Tibial artery (tissue), 4 donors: ENCODE measurements at regions not wholly inside any gene's neighbourhood (a gene's known extent, or its start where the extent isn't known, plus 50 kb on each side); places are given as distances from the start of the nearest gene placed in this dataset.

ENCODE experiments used
- DNase-seq, 2 donors: peaks; one replicate each; pipeline ENCODE4 v3.0.0-alpha.2; 2019
- H3K27ac ChIP-seq, 2 donors: fragments of 200-600 bp; sonication (generic) in 1 of 2; 1 replicate in 1 of 2; 2 replicates in 1 of 2; pipeline ENCODE4 v1.5.1; 2018 to 2019; ENCODE audit warnings: mild to moderate bottlenecking in 1 of 2
- H3K27me3 ChIP-seq, 2 donors: fragments of 200-600 bp; sonication (generic) in 1 of 2; one replicate each; pipeline versions ENCODE4 v1.5.1 to v1.6.0; 2016 to 2019
- H3K36me3 ChIP-seq, 3 donors: fragments of 200-600 bp; sonication (generic) in 2 of 3; one replicate each; pipeline ENCODE4 v1.5.1; 2016 to 2019; ENCODE audit warnings: mild to moderate bottlenecking in 2 of 3
- H3K4me1 ChIP-seq, 4 donors: fragments of 200-600 bp; sonication (generic) in 2 of 4; 1 replicate in 3 of 4; 2 replicates in 1 of 4; pipeline ENCODE4 v1.5.1; 2016 to 2019
- H3K4me3 ChIP-seq, 2 donors: fragments of 200-600 bp; sonication (generic) in 1 of 2; 1 replicate in 1 of 2; 2 replicates in 1 of 2; pipeline ENCODE4 v1.5.1; 2018 to 2019; ENCODE audit warnings: mild to moderate bottlenecking in 2 of 2
- H3K9me3 ChIP-seq, 3 donors: fragments of 200-600 bp; sonication (generic) in 1 of 3; one replicate each; pipeline ENCODE4 v1.5.1; 2016 to 2019
- CTCF ChIP-seq, 2 experiments: fragments of 200-600 bp in 1 of 2; fragments of 450-650 bp in 1 of 2; IDR thresholded peaks; one replicate each; pipeline ENCODE4 v1.5.1; 2017 to 2019; ENCODE audit warnings: antibody characterized with exemption in 2 of 2, mild to moderate bottlenecking in 1 of 2, moderate library complexity in 1 of 2
- intact Hi-C: fragments of 100-400 bp; cut with DNase I; formaldehyde crosslinking; loops from one replicate; pipeline ENCODE4 v1.15.0; 2023; ENCODE audit warnings: low total_unique reads

DNA sequence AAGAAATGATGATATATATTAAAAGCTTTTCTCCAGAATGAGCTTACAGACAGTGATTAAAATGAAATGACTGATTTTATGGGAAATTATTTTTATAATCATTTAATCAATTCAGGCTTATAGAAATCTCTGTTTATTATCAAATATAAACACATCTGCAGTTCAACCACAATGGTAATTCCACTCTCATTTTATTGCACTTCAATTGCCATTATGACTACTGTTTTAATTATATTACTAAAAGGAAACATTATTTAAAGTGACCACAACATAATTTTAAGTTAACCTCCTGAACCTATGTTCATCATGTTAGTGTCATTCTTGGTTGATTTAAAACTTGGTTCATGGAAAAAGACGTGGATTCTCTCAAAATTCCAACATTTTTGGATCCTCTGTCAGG, 536.3 kb downstream of the SLC6A15 start:
- intact Hi-C loops: no loop called here
- Histone ChIP-seq H3K36me3 (no peaks in the 10 kb centered on the region), H3K27me3 (no peaks in the 10 kb centered on the region), H3K4me3 (no peak overlapping the region), H3K9me3 (no peaks in the 10 kb centered on the region), H3K27ac (no peak overlapping the region), H3K4me1 (no peaks in the 10 kb centered on the region)
- no peak for TF ChIP-seq CTCF (IDR thresholded peaks at IDR 0.05)
- DNase-seq: no peak

DNA sequence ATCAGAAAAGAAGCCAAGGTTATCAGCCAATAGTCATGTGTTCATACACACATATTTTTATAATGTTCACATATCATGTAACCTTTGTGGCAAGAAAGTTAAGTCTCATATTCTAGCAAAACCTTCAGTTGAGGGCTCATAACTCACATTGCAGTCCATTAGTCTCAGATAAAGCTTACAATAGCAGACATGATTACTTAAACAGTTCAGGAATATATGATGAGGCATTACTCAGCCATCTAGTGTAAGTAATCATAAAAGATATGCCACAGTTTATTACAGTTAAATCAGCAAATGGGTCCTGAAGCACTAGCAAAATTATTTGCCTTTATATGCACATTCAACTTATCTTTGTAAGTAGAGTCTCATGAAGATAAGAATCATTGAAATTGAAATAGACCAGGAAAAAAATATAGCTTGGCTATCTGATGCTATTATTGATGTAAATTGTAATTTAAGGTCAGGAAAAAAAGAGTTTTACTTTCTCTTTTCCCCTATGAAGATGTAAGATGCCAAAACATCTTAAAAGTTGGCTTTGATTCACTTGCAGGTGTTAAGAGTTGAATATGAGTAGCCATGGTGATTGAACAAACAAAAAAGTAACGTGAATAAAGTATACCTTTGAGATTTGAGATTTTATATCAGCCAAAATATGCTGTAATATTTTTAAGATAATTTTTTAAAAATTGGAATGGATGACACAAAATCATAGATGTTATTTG, 537.0 kb downstream of the SLC6A15 start:
- Histone ChIP-seq H3K27ac (no peak overlapping the region), H3K4me3 (no peak overlapping the region), H3K36me3 (no peaks in the 10 kb centered on the region), H3K27me3 (no peaks in the 10 kb centered on the region), H3K4me1 (no peaks in the 10 kb centered on the region), H3K9me3 (no peaks in the 10 kb centered on the region)
- DNase-seq: no peak
- no peak for TF ChIP-seq CTCF (IDR thresholded peaks at IDR 0.05)
- intact Hi-C loops: no loop called here

DNA sequence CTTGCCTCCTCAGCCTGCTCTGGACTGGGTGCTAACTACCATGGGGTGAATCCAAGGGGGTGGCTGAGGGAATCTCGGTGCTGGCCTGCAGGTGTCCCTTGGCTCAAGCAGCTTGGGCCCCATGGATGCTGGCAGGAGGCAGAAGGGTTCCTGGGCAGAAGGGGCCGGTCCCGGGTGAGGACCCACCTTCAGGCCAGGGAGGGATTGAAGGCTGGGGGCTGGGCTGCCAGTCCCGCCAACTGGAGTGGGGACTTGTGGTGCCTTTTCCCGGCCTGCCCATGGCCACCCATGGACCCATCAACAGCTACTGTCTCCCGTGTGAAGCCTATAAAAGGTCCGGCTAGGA, 550.1 kb downstream of the SLC6A15 start:
- no peaks in the 10 kb centered on the region for H3K9me3 ChIP-seq
- no peaks in the 10 kb centered on the region for H3K27me3 ChIP-seq
- intact Hi-C loops: no loop called here
- no peak overlapping the region for H3K27ac ChIP-seq
- H3K36me3 ChIP-seq: no peaks in the 10 kb centered on the region
- DNase-seq: peak in 1 of 2 donors; percentile 49
- no peaks in the 10 kb centered on the region for H3K4me1 ChIP-seq
- no peak for TF ChIP-seq CTCF (IDR thresholded peaks at IDR 0.05)
- H3K4me3 ChIP-seq: no peak overlapping the region

DNA sequence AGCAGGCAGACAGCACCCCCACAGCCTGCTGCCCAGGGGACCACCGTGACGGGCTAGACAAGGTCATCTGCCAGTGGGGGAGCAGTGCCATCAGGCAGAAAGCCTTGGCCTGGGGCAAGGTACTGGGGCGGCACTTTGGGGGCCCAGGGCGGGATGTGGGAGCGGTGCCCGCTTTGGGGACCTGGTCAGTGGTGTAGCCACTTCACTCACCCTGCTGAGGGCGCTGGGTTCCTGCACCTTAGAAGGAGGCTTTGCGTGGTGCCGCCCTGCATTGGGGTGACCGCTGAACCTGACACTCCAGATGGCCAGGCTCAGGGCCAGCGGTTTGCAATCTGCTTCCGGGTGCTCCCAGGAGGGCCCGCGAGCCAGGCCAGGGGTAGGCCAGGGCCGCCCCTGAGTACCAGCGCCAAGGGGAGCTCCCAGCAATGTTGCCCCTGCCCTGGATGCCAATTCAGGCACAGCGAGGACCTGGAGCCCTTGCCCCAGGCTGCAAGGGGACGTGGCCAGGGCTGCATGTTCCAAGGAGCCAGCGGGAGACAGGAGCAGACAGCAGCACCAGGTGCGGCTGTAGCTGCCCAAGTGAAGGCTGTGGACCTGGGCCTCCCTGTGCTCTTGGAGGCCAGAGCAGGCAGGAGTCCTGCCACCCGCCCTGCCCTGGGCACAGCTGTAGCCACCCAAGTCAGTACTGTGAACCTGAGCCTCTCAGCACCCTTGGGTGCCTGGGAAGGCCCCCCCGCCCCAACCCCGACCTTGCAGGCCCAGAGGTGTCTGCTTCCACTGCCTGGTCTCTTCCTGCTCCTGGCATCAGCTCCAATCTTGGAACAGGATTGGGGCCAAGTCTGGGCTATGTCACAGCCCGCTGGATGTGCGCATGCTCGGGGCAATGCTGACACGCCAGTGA, 550.7 kb downstream of the SLC6A15 start:
- peak in 1 of 2 donors; percentile 59 for DNase-seq
- TF ChIP-seq CTCF (IDR thresholded peaks at IDR 0.05): no peak
- intact Hi-C loops: no loop called here

DNA sequence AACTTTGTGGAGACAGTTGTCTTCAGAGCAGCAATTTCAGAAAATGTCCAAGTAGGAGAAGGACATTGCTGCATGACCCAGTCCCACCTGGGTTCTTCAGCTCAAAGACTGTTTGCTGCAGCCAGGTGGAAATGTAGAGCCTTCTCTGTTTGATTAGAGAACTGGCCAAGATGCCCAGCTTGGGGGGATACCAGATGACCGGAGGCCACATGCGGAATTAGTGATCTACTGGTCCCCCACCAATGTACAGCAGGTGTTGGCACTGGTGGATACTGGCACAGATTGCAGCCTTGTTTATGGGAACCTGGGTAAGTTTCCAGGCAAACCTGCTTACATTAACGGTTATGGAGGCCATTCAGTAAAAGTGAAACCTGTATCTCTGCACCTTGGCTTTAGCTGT, 555.3 kb downstream of the SLC6A15 start:
- Histone ChIP-seq H3K9me3 (no peaks in the 10 kb centered on the region), H3K4me1 (no peaks in the 10 kb centered on the region), H3K36me3 (no peaks in the 10 kb centered on the region), H3K27me3 (no peaks in the 10 kb centered on the region), H3K27ac (no peak overlapping the region), H3K4me3 (no peak overlapping the region)
- no peak for TF ChIP-seq CTCF (IDR thresholded peaks at IDR 0.05)
- intact Hi-C loops: no loop called here
- DNase-seq: no peak

More for the DNA sequence above, 550.7 kb downstream of the SLC6A15 start:
- no peak overlapping the region for H3K4me3 ChIP-seq
- no peak overlapping the region for H3K27ac ChIP-seq
- H3K4me1 ChIP-seq: no peaks in the 10 kb centered on the region
- no peaks in the 10 kb centered on the region for H3K36me3 ChIP-seq
- H3K27me3 ChIP-seq: no peaks in the 10 kb centered on the region
- no peaks in the 10 kb centered on the region for H3K9me3 ChIP-seq
